GM23338 (cell line): ENCODE measurements at regions not wholly inside any gene's neighbourhood (a gene's known extent, or its start where the extent isn't known, plus 50 kb on each side); places are given as distances from the start of the nearest gene placed in this dataset.

ENCODE experiments used
- ATAC-seq: fragments of 200-7000 bp; cut with Tn5 transposase; 3 replicates; pipeline ENCODE4 v1.9.1; 2020
- DNase-seq: peaks from one replicate; pipeline ENCODE4 v3.0.0-alpha.2; 2015; ENCODE audit warnings: low spot score
- H2AFZ ChIP-seq: fragments of 200-600 bp; sonication (generic); 2 replicates; pipeline ENCODE4 v1.8.0; 2016; ENCODE audit warnings: antibody characterized with exemption, mild to moderate bottlenecking, moderate library complexity
- H3F3A ChIP-seq: fragments of 200-600 bp; sonication (generic); replicated peaks from 2 replicates; pipeline ENCODE4 v1.8.0; 2017; ENCODE audit warnings: antibody characterized with exemption, mixed run types, low read depth
- H3K27ac ChIP-seq: fragments of 200-600 bp; sonication (generic); 2 replicates; pipeline ENCODE4 v1.6.1; 2016; ENCODE audit warnings: low read depth
- H3K27me3 ChIP-seq: fragments of 200-600 bp; sonication (generic); 2 replicates; pipeline ENCODE4 v1.8.0; 2016; ENCODE audit warnings: mild to moderate bottlenecking, mixed run types, moderate library complexity; ENCODE audit not compliant: insufficient read depth
- H3K36me3 ChIP-seq: fragments of 200-600 bp; sonication (generic); 2 replicates; pipeline ENCODE4 v1.8.0; 2016; ENCODE audit warnings: mild to moderate bottlenecking; ENCODE audit not compliant: insufficient read depth
- H3K4me1 ChIP-seq: fragments of 200-600 bp; sonication (generic); 2 replicates; pipeline ENCODE4 v1.8.0; 2016; ENCODE audit warnings: mild to moderate bottlenecking, moderate library complexity; ENCODE audit not compliant: insufficient read depth
- H3K4me2 ChIP-seq: fragments of 200-600 bp; sonication (generic); 2 replicates; pipeline ENCODE4 v1.7.1; 2017; ENCODE audit warnings: mixed run types
- H3K4me3 ChIP-seq: fragments of 200-600 bp; sonication (generic); 2 replicates; pipeline ENCODE4 v1.6.1; 2016; ENCODE audit warnings: mixed run types
- H3K79me2 ChIP-seq: fragments of 200-600 bp; sonication (generic); replicated peaks from 2 replicates; pipeline ENCODE4 v1.8.0; 2017; ENCODE audit warnings: mild to moderate bottlenecking; ENCODE audit not compliant: insufficient read depth
- H3K9me2 ChIP-seq: fragments of 200-600 bp; sonication (generic); 2 replicates; pipeline ENCODE4 v1.8.0; 2017; ENCODE audit not compliant: insufficient read depth
- H4K20me1 ChIP-seq: fragments of 200-600 bp; sonication (generic); replicated peaks from 2 replicates; pipeline ENCODE4 v1.8.0; 2017; ENCODE audit warnings: mild to moderate bottlenecking; ENCODE audit not compliant: insufficient read depth
- H3K27ac Mint-ChIP-seq: 2 replicates; pipeline ENCODE4 v1.8.0; 2020; ENCODE audit warnings: inconsistent platforms, mild to moderate bottlenecking, moderate library complexity, mixed read lengths
- H3K27me3 Mint-ChIP-seq: 3 replicates; pipeline ENCODE4 v1.8.0; 2022; ENCODE audit warnings: low read depth, mild to moderate bottlenecking, moderate library complexity, mixed read lengths, inconsistent platforms; ENCODE audit not compliant: insufficient read depth, poor library complexity
- H3K36me3 Mint-ChIP-seq: 3 replicates; pipeline ENCODE4 v1.8.0; 2021; ENCODE audit warnings: low read depth, mild to moderate bottlenecking, inconsistent platforms, moderate library complexity, mixed read lengths
- H3K4me1 Mint-ChIP-seq: 3 replicates; pipeline ENCODE4 v1.8.0; 2020; ENCODE audit warnings: mild to moderate bottlenecking, inconsistent platforms, mixed read lengths
- H3K4me3 Mint-ChIP-seq: 3 replicates; pipeline ENCODE4 v1.8.0; 2021; ENCODE audit warnings: moderate library complexity, mild to moderate bottlenecking, inconsistent platforms, mixed read lengths
- H3K9me3 Mint-ChIP-seq: 3 replicates; pipeline ENCODE4 v1.8.0; 2020; ENCODE audit warnings: moderate library complexity, mild to moderate bottlenecking, inconsistent platforms, mixed read lengths
- CREB1 ChIP-seq: fragments of 250-450 bp; sonication (Bioruptor Pico); IDR thresholded peaks from 2 replicates; pipeline ENCODE4 v1.5.0; 2020; ENCODE audit warnings: low read depth, mild to moderate bottlenecking, moderate library complexity
- ETS1 ChIP-seq: IDR thresholded peaks from 2 replicates; pipeline ENCODE4 v1.6.1; 2016; ENCODE audit warnings: antibody characterized with exemption
- EZH2 ChIP-seq: fragments of 200-600 bp; sonication (generic); IDR thresholded peaks from one replicate; pipeline ENCODE4 v1.8.0; 2017; ENCODE audit warnings: antibody characterized with exemption, mild to moderate bottlenecking, low read depth; ENCODE audit not compliant: unreplicated experiment
- EZH2phosphoT487 ChIP-seq: fragments of 200-600 bp; sonication (generic); IDR thresholded peaks from one replicate; pipeline ENCODE4 v1.8.1; 2018; ENCODE audit warnings: antibody characterized with exemption; ENCODE audit not compliant: unreplicated experiment
- JUNB ChIP-seq: IDR thresholded peaks from one replicate; pipeline ENCODE4 v1.6.1; 2016; ENCODE audit warnings: antibody characterized with exemption; ENCODE audit not compliant: unreplicated experiment
- NANOG ChIP-seq: IDR thresholded peaks from 2 replicates; pipeline ENCODE4 v1.6.1; 2016; ENCODE audit warnings: antibody characterized with exemption, borderline replicate concordance
- POLR2AphosphoS5 ChIP-seq: IDR thresholded peaks from 2 replicates; pipeline ENCODE4 v1.6.1; 2016; ENCODE audit warnings: antibody characterized with exemption, low read depth
- REST ChIP-seq: IDR thresholded peaks from one replicate; pipeline ENCODE4 v1.6.1; 2018; ENCODE audit warnings: antibody characterized with exemption; ENCODE audit not compliant: unreplicated experiment
- STAT1 ChIP-seq: IDR thresholded peaks from one replicate; pipeline ENCODE4 v1.6.1; 2016; ENCODE audit warnings: antibody characterized with exemption; ENCODE audit not compliant: unreplicated experiment
- ZNF114 ChIP-seq: fragments of 250-450 bp; sonication (Bioruptor Pico); IDR thresholded peaks from 2 replicates; pipeline ENCODE4 v1.5.0; 2020; ENCODE audit warnings: mild to moderate bottlenecking, moderate library complexity
- ZNF331 ChIP-seq: fragments of 250-450 bp; sonication (Bioruptor Pico); IDR thresholded peaks from 2 replicates; pipeline ENCODE4 v1.5.0; 2020; ENCODE audit warnings: low read depth, mild to moderate bottlenecking, moderate library complexity
- ZNF462 ChIP-seq: fragments of 250-450 bp; sonication (Bioruptor Pico); IDR thresholded peaks from 2 replicates; pipeline ENCODE4 v1.5.0; 2020; ENCODE audit warnings: mild to moderate bottlenecking, moderate library complexity

- ATAC-seq, result no peak
- Mint-ChIP-seq H3K4me3 (no peak overlapping the region), H3K27me3 (no peaks in the 10 kb centered on the region), H3K36me3 (no peaks in the 10 kb centered on the region), H3K4me1 (no peaks in the 10 kb centered on the region), H3K27ac (no peak overlapping the region), H3K9me3 (no peaks in the 10 kb centered on the region)
- no peaks in the 10 kb centered on the region for H3K9me2 ChIP-seq
- no peaks in the 10 kb centered on the region for H3K36me3 ChIP-seq
- no peak overlapping the region for H3K4me2 ChIP-seq
- H4K20me1 ChIP-seq, result no peaks in the 10 kb centered on the region
- no peak overlapping the region for H3K27ac ChIP-seq
- H3K4me1 ChIP-seq, result no peaks in the 10 kb centered on the region
- no peaks in the 10 kb centered on the region for H3F3A ChIP-seq
- no peak for TF ChIP-seq JUNB
- TF ChIP-seq EZH2phosphoT487, result no peak
- TF ChIP-seq ETS1, result no peak
- no peak for TF ChIP-seq NANOG
- no peak for TF ChIP-seq ZNF114 (CRISPR knock-in tag)
- TF ChIP-seq ZNF331 (CRISPR knock-in tag), result no peak
- no peak for TF ChIP-seq POLR2AphosphoS5
- TF ChIP-seq REST, result no peak
- no peak for TF ChIP-seq EZH2
- no peak for TF ChIP-seq STAT1
- no peak for TF ChIP-seq CREB1 (CRISPR knock-in tag)
- no peak for TF ChIP-seq ZNF462 (CRISPR knock-in tag)
- H3K4me3 ChIP-seq, result no peak overlapping the region
- H2AFZ ChIP-seq, result no peak overlapping the region
- H3K27me3 ChIP-seq, result no peaks in the 10 kb centered on the region
- H3K79me2 ChIP-seq, result no peaks in the 10 kb centered on the region
- DNase-seq, result no peak
These were observed 546.2 kb upstream of the FOXG1 start for GRCh38 chr14:28220391-28220790.
